AG04450 (cell line): ENCODE measurements at regions not wholly inside any gene's neighbourhood (a gene's known extent, or its start where the extent isn't known, plus 50 kb on each side); places are given as distances from the start of the nearest gene placed in this dataset.

Experiments
- CTCF ChIA-PET: fragments of 300-600, 350-600 bp; formaldehyde crosslinking; extraction: SDS; loops from one replicate; lab custom pipeline; 2022; ENCODE audit warnings: antibody characterized with exemption, inconsistent platforms; lab: Charles Lee
- POLR2A ChIA-PET: fragments of 350-600 bp; formaldehyde crosslinking; extraction: SDS; loops from one replicate; lab custom pipeline; 2021; ENCODE audit warnings: antibody characterized with exemption, inconsistent platforms; lab: Yijun Ruan, JAX
- DNase-seq: peaks from one replicate; pipeline ENCODE4 v3.0.0-alpha.2; 2011; ENCODE audit warnings: low read depth, low spot score
- H3K27ac ChIP-seq: one replicate; pipeline ENCODE4 v1.5.1; 2012; ENCODE audit warnings: low read depth, low read length, control low read depth
- H3K27me3 ChIP-seq: one replicate; pipeline ENCODE4 v1.6.0; 2012; ENCODE audit warnings: low read length; ENCODE audit not compliant: control insufficient read depth, insufficient read depth
- H3K4me3 ChIP-seq: 2 replicates; pipeline ENCODE4 v1.5.1; 2011; ENCODE audit warnings: mild to moderate bottlenecking, low read depth, low read length, control low read depth
- H3K9me3 ChIP-seq: 2 replicates; pipeline ENCODE4 v1.5.1; 2012; ENCODE audit warnings: low read length; ENCODE audit not compliant: control insufficient read depth, insufficient read depth
- CTCF ChIP-seq: IDR thresholded peaks from 2 replicates; pipeline ENCODE4 v1.5.1; 2011; ENCODE audit warnings: low read depth, low read length, control low read depth, inconsistent platforms

DNA sequence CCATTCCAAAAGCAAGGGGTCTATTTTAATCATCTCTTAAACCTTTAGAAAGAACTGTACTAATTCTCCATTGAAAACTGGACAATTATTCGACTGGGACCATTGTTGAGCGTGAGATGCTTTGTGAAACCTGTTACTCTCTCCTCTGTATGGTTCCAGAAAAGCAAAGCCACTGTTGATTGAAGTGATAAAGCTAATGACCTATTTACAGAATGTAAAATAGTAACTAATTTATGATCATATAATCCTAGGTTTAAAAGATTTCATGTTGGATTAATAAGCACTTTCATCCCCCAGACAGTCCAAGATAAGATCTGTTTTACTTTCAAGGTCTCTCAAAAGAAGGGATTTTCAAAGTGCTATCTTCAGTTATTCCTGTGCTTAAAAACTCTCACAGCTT lies 614.5 kb downstream of the TMA16 start:
- TF ChIP-seq CTCF = no peak
- Histone ChIP-seq H3K27ac (no peak overlapping the region), H3K27me3 (no peaks in the 10 kb centered on the region), H3K4me3 (no peak overlapping the region), H3K9me3 (no peaks in the 10 kb centered on the region)
- DNase-seq = no peak
- ChIA-PET POLR2A (no interaction called here), CTCF (no interaction called here)

- TF ChIP-seq CTCF = no peak
- no peak for DNase-seq
- ChIA-PET POLR2A (no interaction called here), CTCF (no interaction called here)
- Histone ChIP-seq H3K27me3 (no peaks in the 10 kb centered on the region), H3K9me3 (no peaks in the 10 kb centered on the region), H3K27ac (no peak overlapping the region), H3K4me3 (no peak overlapping the region)
Observed at GRCh38 chr4:164109503-164109902, 615.0 kb downstream of the TMA16 start.

- ChIA-PET CTCF (no interaction called here), POLR2A (no interaction called here)
- Histone ChIP-seq H3K9me3 (no peaks in the 10 kb centered on the region), H3K4me3 (no peak overlapping the region), H3K27ac (no peak overlapping the region), H3K27me3 (no peaks in the 10 kb centered on the region)
- DNase-seq = no peak
- TF ChIP-seq CTCF = no peak
Observed at GRCh38 chr4:164115236-164115635, 620.7 kb downstream of the TMA16 start.

DNA sequence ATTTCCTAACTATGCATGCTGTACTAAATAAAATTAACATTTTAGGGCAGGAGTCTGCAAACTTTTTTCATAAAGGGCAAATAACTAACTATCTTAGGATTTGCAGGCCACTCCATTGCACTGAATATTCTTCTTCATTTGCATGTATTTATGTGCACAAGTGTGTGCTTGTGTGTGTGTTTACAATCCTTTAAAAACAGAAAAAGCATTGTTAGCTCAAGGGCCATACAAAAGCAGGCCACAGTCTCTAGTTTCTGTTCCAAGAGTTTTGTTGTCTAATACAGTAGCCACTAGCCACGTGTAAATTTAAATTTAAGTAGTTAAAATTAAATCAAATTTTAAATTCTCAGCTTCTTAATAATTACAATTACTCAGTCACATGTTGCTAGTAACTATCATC lies 621.8 kb downstream of the TMA16 start:
- no peak for TF ChIP-seq CTCF
- DNase-seq = no peak
- Histone ChIP-seq H3K9me3 (no peaks in the 10 kb centered on the region), H3K27me3 (no peaks in the 10 kb centered on the region), H3K27ac (no peak overlapping the region), H3K4me3 (no peak overlapping the region)
- ChIA-PET POLR2A (no interaction called here), CTCF (no interaction called here)

DNA sequence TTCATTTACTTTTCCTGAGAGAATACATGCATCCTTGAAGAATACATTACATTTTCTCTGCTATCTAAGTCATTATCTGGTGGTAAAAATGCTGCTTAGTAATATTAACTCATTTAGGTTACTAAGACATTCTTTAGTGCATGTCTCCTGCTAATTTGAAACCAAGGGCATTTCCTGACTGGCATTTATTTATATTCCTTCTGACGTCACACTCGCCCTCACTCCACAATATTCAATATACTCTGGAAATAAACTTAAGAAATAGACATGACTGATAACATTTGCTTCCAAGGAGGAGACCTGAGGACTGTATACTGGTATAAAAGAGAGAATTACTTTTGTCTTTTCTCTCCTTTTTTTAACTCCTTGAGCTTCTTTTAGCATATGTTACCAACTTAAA lies 619.5 kb upstream of the SMIM31 start:
- H3K27ac ChIP-seq = no peak overlapping the region
- ChIA-PET CTCF (no interaction called here), POLR2A (no interaction called here)
- H3K4me3 ChIP-seq = no peak overlapping the region
- no peaks in the 10 kb centered on the region for H3K27me3 ChIP-seq
- DNase-seq = no peak
- 0 out of 2 replicates have a peak, but pooled peaks cover 5% of the 10 kb centered on the region for H3K9me3 ChIP-seq
- no peak for TF ChIP-seq CTCF
